Uterus (tissue), 2 donors: ENCODE measurements at regions not wholly inside any gene's neighbourhood (a gene's known extent, or its start where the extent isn't known, plus 50 kb on each side); places are given as distances from the start of the nearest gene placed in this dataset.

Experiments
- POLR2A ChIP-seq, 2 donors: fragments of 450-650 bp; IDR thresholded peaks; one replicate each; pipeline ENCODE4 v1.6.1; 2016; ENCODE audit warnings: antibody characterized with exemption in 2 of 2, mild to moderate bottlenecking in 1 of 2, moderate library complexity in 1 of 2
- TF ChIP-seq, protein P1 (sequence below), 4 experiments: fragments of 200-600 bp in 2 of 4; fragments of 450-650 bp in 2 of 4; sonication (generic) in 2 of 4; IDR thresholded peaks; one replicate each; pipeline ENCODE4 v1.5.1; 2016 to 2019; ENCODE audit warnings: antibody characterized with exemption in 4 of 4, mild to moderate bottlenecking in 2 of 4, moderate library complexity in 1 of 4

DNA sequence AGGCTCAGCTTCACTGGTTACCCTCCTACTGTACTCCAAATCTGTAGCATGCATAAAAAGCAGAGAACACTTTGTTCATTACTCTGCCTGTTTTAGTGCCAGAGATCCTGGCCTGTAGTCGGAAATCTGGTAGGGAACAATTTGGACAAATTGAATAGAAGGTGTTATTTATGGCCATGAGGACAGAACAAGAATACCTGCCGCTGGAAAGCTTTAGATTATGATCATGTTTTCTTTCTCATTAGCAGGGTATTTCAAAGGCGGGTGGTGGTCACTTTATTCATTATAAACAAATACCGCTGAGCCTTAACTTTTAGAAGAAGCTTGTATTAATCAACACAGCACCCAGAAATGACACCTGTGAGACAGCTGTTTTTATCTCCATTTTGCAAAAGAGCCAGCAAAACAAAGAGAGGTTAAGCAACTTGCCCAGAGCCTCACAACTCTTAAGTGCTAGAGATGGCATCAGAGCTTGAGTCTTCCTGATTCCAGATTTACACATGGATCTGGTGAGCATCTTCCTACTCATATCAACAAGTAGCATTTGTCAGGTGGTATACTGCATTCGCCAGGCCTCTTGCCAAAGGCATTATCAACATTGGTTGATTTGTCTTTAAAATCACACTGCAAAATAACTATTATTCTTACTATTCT is 110.5 kb downstream of the LCA5 start:
- TF ChIP-seq, protein P1, sequence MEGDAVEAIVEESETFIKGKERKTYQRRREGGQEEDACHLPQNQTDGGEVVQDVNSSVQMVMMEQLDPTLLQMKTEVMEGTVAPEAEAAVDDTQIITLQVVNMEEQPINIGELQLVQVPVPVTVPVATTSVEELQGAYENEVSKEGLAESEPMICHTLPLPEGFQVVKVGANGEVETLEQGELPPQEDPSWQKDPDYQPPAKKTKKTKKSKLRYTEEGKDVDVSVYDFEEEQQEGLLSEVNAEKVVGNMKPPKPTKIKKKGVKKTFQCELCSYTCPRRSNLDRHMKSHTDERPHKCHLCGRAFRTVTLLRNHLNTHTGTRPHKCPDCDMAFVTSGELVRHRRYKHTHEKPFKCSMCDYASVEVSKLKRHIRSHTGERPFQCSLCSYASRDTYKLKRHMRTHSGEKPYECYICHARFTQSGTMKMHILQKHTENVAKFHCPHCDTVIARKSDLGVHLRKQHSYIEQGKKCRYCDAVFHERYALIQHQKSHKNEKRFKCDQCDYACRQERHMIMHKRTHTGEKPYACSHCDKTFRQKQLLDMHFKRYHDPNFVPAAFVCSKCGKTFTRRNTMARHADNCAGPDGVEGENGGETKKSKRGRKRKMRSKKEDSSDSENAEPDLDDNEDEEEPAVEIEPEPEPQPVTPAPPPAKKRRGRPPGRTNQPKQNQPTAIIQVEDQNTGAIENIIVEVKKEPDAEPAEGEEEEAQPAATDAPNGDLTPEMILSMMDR (IDR thresholded peaks at IDR 0.05) = no peak
- no peak for TF ChIP-seq POLR2A (IDR thresholded peaks at IDR 0.05)
